Retina (tissue), 1 donor: ENCODE measurements at regions not wholly inside any gene's neighbourhood (a gene's known extent, or its start where the extent isn't known, plus 50 kb on each side); places are given as distances from the start of the nearest gene placed in this dataset.
A peak's percentile ranks its signal among the peaks of the same experiment; 100 is the strongest.

Experiments used
- DNase-seq: peaks from one replicate; pipeline ENCODE4 v3.0.0-alpha.2; 2016

- DNase-seq = no peak
Observed at GRCh38 chr9:18235181-18235908, 238.6 kb upstream of the ADAMTSL1 start.

GRCh38 chr9:18236336-18236735 is 237.6 kb upstream of the ADAMTSL1 start:
- DNase-seq = no peak

- DNase-seq = no peak
Observed at GRCh38 chr9:18237776-18238175, 236.2 kb upstream of the ADAMTSL1 start.

- no peak for DNase-seq
Observed at GRCh38 chr9:18238254-18238653, 235.7 kb upstream of the ADAMTSL1 start.

GRCh38 chr9:18238752-18239447 is 235.1 kb upstream of the ADAMTSL1 start:
- no peak for DNase-seq

- DNase-seq = no peak
Observed at GRCh38 chr9:18240213-18240612, 233.7 kb upstream of the ADAMTSL1 start.

- no peak for DNase-seq
Observed at GRCh38 chr9:18245911-18246310, 228.0 kb upstream of the ADAMTSL1 start.

- no peak for DNase-seq
Observed at GRCh38 chr9:18250053-18250452, 223.9 kb upstream of the ADAMTSL1 start.

GRCh38 chr9:18253950-18254349 is 220.0 kb upstream of the ADAMTSL1 start:
- DNase-seq = no peak

- DNase-seq = peak; percentile 76
Observed at GRCh38 chr9:18255158-18255629, 218.8 kb upstream of the ADAMTSL1 start.

- no peak for DNase-seq
Observed at GRCh38 chr9:18255747-18256146, 218.2 kb upstream of the ADAMTSL1 start.

GRCh38 chr9:18256568-18256967 is 217.4 kb upstream of the ADAMTSL1 start:
- DNase-seq = no peak

GRCh38 chr9:18260521-18260920 is 213.4 kb upstream of the ADAMTSL1 start:
- DNase-seq = no peak

- no peak for DNase-seq
Observed at GRCh38 chr9:18261181-18261580, 212.8 kb upstream of the ADAMTSL1 start.

GRCh38 chr9:18263377-18263776 is 210.6 kb upstream of the ADAMTSL1 start:
- no peak for DNase-seq

- DNase-seq = no peak
Observed at GRCh38 chr9:18268381-18268780, 205.6 kb upstream of the ADAMTSL1 start.

GRCh38 chr9:18269561-18269960 is 204.4 kb upstream of the ADAMTSL1 start:
- no peak for DNase-seq

- no peak for DNase-seq
Observed at GRCh38 chr9:18274693-18275092, 199.3 kb upstream of the ADAMTSL1 start.

GRCh38 chr9:18275313-18275990 is 198.5 kb upstream of the ADAMTSL1 start:
- no peak for DNase-seq

- DNase-seq = no peak
Observed at GRCh38 chr9:18281291-18281690, 192.7 kb upstream of the ADAMTSL1 start.

- DNase-seq = no peak
Observed at GRCh38 chr9:18294229-18294628, 179.7 kb upstream of the ADAMTSL1 start.

GRCh38 chr9:18296702-18297055 is 177.3 kb upstream of the ADAMTSL1 start:
- no peak for DNase-seq

GRCh38 chr9:18297056-18297841 is 176.7 kb upstream of the ADAMTSL1 start:
- DNase-seq = no peak
